DMS114 treated with DMSO at 0.1 percent for 48 hours (cell line): ENCODE measurements at regions not wholly inside any gene's neighbourhood (a gene's known extent, or its start where the extent isn't known, plus 50 kb on each side); places are given as distances from the start of the nearest gene placed in this dataset.

Experiments
- DNase-seq: peaks from one replicate; lab custom pipeline; 2025; ENCODE audit not compliant: unreplicated experiment; lab: John Stamatoyannopoulos, UW

DNA sequence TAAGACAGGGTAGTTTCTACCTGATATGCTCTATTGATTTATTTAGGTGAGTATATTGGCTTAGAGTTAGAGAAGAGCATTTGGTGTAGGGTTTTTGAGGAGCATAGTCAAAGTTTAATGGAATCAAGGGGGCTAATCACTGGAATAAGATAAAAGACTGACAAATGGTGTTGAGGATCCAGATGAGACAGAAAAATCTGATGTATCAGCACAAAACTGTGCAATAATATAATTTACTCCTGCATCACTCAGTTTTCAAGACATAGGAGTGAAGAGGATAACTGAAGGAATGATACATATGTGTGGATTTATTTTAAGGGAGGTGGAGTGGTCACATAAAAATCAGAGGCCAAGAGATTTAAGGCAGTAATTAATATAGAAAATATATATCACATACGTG, 339.2 kb downstream of the NYAP2 start:
- no peak for DNase-seq

DNA sequence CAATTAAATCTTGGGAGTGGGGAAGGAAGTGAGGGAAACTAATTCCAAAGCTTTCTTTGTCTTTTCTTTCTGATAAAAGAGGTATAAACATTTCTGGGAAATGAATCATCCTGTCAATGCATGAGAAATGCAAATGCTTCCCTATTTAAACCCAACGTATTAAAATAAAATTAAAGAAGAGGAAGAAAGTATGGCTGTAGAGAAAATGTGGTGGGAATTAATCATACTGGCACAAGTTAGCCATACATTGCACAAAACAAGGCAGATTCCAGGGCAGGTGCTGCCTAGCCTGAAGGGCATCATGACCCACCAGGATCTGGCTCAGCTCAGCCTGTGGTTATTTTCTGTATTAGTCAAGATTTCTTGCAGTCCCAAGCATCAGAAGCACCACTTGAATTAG, 338.0 kb downstream of the NYAP2 start:
- DNase-seq: no peak

DNA sequence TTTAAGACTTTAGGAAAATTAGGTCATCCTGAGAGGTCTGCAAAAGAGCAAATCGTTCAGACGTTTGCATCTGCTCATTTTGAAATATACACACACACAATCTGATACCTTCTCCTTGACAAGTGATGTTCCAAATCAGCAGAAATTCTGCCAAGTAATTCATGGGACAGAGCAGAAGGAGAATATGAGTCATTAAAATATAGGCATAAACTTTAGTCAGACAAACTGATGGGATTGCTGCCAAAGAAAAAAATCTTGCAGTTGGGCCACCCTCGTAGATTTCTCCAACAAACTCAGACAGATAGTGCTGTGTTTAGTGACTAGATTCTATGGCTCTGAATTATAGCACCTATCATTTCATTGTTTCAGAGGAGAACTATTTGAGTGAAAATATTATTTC, 336.3 kb downstream of the NYAP2 start:
- DNase-seq: no peak

DNA sequence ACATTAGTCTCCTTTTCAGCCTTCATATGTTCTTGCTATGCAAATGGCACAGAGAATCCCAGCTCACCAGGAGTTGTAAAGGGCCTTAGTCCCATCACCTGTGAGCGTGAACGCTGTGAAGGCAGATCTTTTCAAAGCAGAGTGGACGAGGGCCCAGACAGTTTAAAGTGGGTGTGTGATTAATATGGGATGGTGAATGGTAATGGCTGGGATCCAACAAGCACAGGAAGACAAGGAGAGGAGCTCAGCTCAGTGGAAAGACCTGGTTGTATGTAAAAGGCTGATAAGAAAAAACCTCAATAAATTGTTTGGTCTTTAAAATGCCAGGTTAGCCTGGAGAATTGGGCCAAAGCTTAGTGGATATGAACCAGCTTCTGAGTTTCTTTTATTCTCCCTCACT, 326.2 kb downstream of the NYAP2 start:
- no peak for DNase-seq
